ENCODE measurements at regions not wholly inside any gene's neighbourhood (a gene's known extent, or its start where the extent isn't known, plus 50 kb on each side); places are given as distances from the start of the nearest gene placed in this dataset.

DNA sequence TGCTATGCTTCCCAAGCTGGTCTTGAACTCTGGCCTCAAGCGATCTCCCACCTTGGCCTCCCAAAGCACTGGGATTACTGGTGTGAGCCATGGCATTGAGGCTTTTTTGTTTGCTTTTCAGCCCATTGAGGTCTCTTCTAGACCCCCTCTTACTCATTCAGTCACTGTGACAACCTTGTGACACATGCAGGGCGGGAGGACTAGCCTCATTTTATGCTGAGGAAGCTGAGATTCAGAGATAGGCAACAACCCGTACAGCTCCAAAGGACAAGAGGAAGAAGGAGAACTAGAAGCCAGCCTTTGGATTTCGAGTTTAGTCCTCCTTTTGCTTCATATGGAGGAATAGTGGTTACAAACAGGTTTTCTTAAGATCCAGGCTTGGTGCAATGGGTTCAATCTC, 83.9 kb upstream of the WDR26 start:
- TF ChIP-seq, protein P1, sequence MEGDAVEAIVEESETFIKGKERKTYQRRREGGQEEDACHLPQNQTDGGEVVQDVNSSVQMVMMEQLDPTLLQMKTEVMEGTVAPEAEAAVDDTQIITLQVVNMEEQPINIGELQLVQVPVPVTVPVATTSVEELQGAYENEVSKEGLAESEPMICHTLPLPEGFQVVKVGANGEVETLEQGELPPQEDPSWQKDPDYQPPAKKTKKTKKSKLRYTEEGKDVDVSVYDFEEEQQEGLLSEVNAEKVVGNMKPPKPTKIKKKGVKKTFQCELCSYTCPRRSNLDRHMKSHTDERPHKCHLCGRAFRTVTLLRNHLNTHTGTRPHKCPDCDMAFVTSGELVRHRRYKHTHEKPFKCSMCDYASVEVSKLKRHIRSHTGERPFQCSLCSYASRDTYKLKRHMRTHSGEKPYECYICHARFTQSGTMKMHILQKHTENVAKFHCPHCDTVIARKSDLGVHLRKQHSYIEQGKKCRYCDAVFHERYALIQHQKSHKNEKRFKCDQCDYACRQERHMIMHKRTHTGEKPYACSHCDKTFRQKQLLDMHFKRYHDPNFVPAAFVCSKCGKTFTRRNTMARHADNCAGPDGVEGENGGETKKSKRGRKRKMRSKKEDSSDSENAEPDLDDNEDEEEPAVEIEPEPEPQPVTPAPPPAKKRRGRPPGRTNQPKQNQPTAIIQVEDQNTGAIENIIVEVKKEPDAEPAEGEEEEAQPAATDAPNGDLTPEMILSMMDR (conservative IDR thresholded peaks at IDR 0.05; ENCODE audit: low read depth, low read length): no peak
- TF ChIP-seq EZH2phosphoT487 (IDR thresholded peaks at IDR 0.05; ENCODE audit: borderline replicate concordance, low read length) (no peak), EZH2 (IDR thresholded peaks at IDR 0.05; ENCODE audit: low read length, unreplicated experiment) (no peak)

Measured in PC-3 (cell line).